IPS-15b (cell line): ENCODE measurements at regions not wholly inside any gene's neighbourhood (a gene's known extent, or its start where the extent isn't known, plus 50 kb on each side); places are given as distances from the start of the nearest gene placed in this dataset.

Source experiments
- H3K27me3 ChIP-seq: one replicate; pipeline ENCODE4 v1.6.1; 2013; ENCODE audit warnings: low read length; ENCODE audit not compliant: control insufficient read depth, insufficient read depth
- H3K36me3 ChIP-seq: one replicate; pipeline ENCODE4 v1.6.1; 2013; ENCODE audit warnings: low read length; ENCODE audit not compliant: control insufficient read depth, insufficient read depth
- H3K4me1 ChIP-seq: one replicate; pipeline ENCODE4 v1.6.1; 2013; ENCODE audit warnings: mild to moderate bottlenecking, low read length; ENCODE audit not compliant: control insufficient read depth, insufficient read depth
- H3K4me3 ChIP-seq: one replicate; pipeline ENCODE4 v1.5.1; 2013; ENCODE audit warnings: low read depth, low read length
- H3K9ac ChIP-seq: one replicate; pipeline ENCODE4 v1.6.1; 2013; ENCODE audit warnings: low read depth, mild to moderate bottlenecking, low read length
- H3K9me3 ChIP-seq: one replicate; pipeline ENCODE4 v1.6.1; 2013; ENCODE audit warnings: mild to moderate bottlenecking, low read length; ENCODE audit not compliant: control insufficient read depth, insufficient read depth

DNA sequence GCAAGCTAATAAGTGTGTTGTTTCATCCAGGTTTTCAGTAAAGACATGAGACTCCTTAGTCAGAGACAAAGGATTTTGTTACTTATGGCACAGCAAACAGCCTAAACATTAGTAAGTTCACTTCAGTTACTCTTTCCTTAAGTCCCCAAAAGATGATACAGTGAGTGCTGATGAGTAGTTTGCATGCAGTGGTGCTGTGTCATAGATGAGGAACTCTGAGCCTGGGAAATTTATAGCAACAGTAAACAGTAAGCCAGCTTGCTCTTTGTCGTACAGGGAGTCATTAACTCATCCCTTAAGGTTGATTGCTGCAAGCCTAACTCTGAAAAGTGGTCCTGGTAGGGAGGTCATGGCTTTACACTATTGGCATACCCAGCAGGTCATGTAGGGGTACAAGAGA lies 208.6 kb upstream of the OR4E1 start:
- no peak overlapping the region for H3K4me3 ChIP-seq
- H3K36me3 ChIP-seq, result no peaks in the 10 kb centered on the region
- H3K9ac ChIP-seq, result no peak overlapping the region
- no peaks in the 10 kb centered on the region for H3K4me1 ChIP-seq
- H3K9me3 ChIP-seq, result no peaks in the 10 kb centered on the region
- H3K27me3 ChIP-seq, result no peaks in the 10 kb centered on the region

DNA sequence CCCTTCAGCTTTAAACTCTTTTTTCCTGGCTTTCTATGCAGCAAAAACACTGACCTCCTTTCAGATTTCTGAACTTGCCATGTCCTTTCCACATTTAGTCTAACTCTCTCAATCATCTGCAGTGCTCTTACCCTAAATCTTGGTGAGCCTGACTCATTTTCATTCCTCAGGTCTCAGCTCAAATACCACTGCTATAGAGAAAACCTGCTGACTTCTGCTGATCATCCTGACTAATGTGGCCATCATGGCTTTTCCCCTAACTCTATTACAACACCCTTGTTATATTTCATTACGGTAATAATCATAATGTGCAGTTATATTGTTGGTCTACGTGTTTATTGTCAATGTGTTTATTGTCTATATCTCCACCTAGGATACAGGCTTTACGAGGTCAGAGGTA lies 207.3 kb upstream of the OR4E1 start:
- Histone ChIP-seq H3K9me3 (no peaks in the 10 kb centered on the region), H3K9ac (no peak overlapping the region), H3K4me3 (no peak overlapping the region), H3K36me3 (no peaks in the 10 kb centered on the region), H3K27me3 (no peaks in the 10 kb centered on the region), H3K4me1 (no peaks in the 10 kb centered on the region)

DNA sequence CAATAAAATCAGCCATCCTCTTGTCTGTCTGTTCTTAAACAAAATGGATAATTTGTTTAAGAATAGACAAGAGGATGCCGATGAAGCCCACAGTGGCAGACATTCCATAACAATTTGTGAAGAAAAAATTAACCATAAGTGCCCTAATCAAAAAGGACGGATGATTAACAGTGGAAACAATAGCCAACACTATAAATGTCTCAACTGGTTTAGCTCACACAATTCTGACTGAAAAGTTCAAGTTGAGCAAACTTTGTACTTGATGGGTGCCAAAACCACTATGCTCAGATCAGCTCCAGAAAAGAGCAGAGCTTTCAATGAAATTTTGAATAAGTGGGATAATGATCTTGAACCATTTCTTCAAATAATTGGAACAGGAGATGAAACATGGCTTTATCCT lies 202.2 kb upstream of the OR4E1 start:
- Histone ChIP-seq H3K4me3 (no peak overlapping the region), H3K27me3 (peaks cover 5% of the 10 kb centered on the region), H3K4me1 (no peaks in the 10 kb centered on the region), H3K9me3 (no peaks in the 10 kb centered on the region), H3K9ac (no peak overlapping the region), H3K36me3 (no peaks in the 10 kb centered on the region)

DNA sequence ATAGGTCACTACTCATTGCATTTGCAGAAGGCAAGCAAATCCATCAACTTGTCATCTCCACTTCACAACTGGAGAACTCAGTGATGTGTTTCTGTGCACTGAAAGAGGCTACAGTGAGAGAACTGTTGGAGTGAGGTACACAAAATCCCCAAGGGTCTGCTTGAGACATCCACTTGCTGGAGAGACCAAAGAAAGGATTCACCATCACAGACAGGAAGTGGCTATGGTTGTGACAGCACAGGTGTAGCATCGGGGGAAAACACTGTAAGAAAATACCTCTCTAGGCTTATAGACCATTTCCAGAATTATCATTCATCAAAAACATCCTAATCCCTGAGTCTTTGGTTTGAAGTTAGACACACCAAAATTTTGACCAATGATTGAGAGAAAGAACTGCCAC lies 201.3 kb upstream of the OR4E1 start:
- Histone ChIP-seq H3K27me3 (peaks cover 5% of the 10 kb centered on the region), H3K4me1 (no peaks in the 10 kb centered on the region), H3K4me3 (no peak overlapping the region), H3K9me3 (no peaks in the 10 kb centered on the region), H3K36me3 (no peaks in the 10 kb centered on the region), H3K9ac (no peak overlapping the region)

DNA sequence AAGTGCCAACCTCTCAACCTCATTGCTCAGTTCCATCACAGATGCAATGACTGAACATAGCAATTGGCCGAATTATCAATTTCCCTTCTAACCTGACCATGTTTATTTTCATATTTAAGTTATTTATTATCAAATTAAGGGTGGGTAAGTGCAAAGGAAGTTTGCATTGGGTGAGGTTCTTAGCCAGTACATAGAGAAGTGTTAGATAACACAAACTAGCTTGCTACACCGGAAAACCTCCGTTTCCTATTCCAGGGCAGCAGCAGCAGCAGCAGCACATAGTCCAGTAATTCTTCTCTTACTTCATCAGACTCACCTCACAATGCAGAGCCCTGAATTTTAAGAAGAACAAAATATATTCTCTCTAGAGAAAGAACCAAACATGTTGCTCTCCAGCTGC lies 200.5 kb upstream of the OR4E1 start:
- no peaks in the 10 kb centered on the region for H3K36me3 ChIP-seq
- H3K9me3 ChIP-seq, result no peaks in the 10 kb centered on the region
- H3K4me1 ChIP-seq, result no peaks in the 10 kb centered on the region
- H3K9ac ChIP-seq, result no peak overlapping the region
- H3K4me3 ChIP-seq, result no peak overlapping the region
- H3K27me3 ChIP-seq, result peaks cover 5% of the 10 kb centered on the region

DNA sequence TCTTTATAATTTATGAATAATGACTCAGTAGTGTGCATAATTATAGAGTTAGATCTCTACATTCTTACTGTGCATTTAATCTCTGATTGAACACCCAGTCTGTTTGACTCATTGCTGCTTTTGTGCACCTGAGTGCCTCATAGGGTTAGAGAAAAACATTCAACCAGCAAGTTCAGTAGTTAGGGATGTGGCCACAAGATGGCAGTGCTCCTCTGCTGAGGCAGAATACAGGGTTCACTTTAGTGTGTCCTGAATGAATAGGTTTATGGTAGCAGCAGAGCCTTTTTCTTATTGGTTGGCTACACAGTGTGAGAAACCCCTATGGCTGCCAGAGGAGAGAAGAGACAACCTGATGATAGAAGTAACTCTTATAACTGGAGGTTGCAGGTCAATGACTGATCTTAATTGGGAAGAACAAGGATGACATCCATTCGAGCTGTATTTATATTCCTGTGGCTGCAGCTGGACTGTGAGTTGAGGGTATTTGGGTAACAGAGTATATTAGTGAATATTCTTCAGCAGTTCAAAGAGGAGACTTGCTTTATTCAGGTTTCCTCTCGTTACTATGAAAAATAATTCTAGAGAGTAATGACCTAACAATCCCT lies 194.9 kb upstream of the OR4E1 start:
- H3K27me3 ChIP-seq, result no peaks in the 10 kb centered on the region
- H3K9ac ChIP-seq, result no peak overlapping the region
- no peaks in the 10 kb centered on the region for H3K36me3 ChIP-seq
- no peaks in the 10 kb centered on the region for H3K4me1 ChIP-seq
- no peak overlapping the region for H3K4me3 ChIP-seq
- no peaks in the 10 kb centered on the region for H3K9me3 ChIP-seq

DNA sequence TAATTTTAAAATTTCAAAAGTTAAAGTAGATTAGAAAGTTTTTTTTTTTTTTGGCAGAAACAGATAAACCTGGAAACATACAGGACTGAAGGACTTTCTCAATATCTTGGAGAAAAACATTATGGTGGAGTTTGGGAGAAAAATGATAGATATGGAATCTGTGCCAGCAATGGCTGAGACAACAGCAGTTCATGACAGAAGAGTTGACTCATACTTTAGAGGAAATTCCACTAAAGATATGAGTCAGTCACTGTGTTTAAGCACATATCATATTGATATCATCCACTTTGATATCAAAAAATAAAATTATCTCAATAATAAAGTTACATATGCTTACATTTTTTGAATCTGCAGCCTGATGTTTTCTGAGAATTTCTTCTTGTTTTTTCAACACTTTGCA lies 193.9 kb upstream of the OR4E1 start:
- Histone ChIP-seq H3K4me1 (no peaks in the 10 kb centered on the region), H3K4me3 (no peak overlapping the region), H3K9ac (no peak overlapping the region), H3K27me3 (no peaks in the 10 kb centered on the region), H3K36me3 (no peaks in the 10 kb centered on the region), H3K9me3 (no peaks in the 10 kb centered on the region)

DNA sequence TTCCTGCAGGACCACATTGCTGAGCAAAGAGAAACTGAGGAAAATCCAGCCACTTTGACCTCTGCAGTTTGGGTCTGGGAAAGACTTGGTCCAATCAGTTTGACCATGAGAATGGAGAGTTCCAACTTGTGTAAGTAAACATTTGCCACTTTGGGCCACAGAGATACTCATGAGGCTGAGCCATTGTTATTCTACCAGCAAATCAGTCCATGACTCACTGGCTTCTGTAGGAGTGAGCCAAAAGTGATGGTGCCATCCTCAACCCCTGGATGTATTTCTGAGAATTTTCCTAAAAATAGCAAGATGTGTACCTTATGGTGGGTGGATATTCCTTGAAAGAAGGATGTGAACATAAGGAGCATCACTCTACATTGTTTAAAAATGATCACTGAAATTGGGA lies 192.9 kb upstream of the OR4E1 start:
- no peak overlapping the region for H3K4me3 ChIP-seq
- no peaks in the 10 kb centered on the region for H3K36me3 ChIP-seq
- H3K27me3 ChIP-seq, result no peaks in the 10 kb centered on the region
- H3K9me3 ChIP-seq, result no peaks in the 10 kb centered on the region
- H3K4me1 ChIP-seq, result no peaks in the 10 kb centered on the region
- no peak overlapping the region for H3K9ac ChIP-seq

DNA sequence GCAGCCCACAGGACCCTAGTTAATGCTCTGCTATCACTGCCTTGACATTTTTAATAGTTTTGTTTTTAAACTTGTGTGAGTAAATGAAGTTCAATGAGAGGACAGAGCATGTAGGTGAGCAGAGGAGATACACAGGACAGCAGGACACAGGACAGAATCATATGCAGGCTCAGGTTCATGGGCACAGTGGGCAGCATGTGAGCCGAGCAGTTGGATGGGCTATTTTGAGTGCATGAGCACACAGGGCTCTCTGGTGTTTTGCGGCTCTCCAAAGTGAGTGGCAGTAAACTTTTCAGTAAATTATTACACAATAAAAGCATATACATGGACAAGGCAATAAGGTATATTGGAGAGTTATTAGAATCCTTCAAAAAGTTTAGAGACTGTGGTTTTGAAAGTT lies 189.7 kb upstream of the OR4E1 start:
- Histone ChIP-seq H3K27me3 (no peaks in the 10 kb centered on the region), H3K9ac (no peak overlapping the region), H3K36me3 (no peaks in the 10 kb centered on the region), H3K9me3 (no peaks in the 10 kb centered on the region), H3K4me1 (no peaks in the 10 kb centered on the region), H3K4me3 (no peak overlapping the region)

DNA sequence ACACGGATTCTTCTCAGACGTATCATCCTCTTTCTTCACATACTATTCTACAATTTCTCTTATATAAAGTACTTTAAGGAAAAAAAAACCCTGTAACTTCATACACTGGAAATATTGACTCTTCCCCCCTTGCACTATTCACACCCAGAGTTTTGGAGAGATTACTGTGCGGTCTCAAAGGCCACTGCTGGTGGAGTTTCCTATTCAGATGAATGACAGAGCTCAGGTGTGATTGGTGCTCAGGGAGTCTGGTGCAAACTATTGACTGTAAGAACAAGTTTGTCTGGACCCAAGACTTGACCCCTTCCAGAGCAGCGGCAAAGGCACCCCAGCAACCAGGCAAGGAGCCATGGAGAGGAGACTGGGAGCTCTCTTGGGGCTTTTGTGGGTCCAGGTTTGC lies 187.5 kb upstream of the OR4E1 start:
- H3K9ac ChIP-seq, result no peak overlapping the region
- no peak overlapping the region for H3K4me3 ChIP-seq

DNA sequence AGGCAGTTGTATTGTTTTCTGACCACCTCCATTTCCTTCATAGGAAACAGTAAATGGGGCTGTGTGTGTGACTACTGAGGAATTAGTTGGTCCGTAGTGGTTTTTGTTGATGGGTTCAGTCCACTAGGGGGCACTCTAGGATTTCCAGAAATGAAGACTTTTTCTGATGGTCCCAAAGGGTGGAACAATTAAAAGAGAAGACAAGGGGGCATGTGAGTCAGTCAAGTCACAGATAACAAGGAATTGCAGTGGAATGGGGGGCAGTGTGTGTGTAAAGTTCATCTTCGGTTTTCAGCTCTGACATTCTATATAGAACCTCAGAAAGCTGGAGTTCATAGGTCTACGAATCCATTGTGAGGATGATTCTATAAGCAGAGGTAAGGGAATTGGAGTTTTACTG lies 186.6 kb upstream of the OR4E1 start:
- no peaks in the 10 kb centered on the region for H3K4me1 ChIP-seq
- no peaks in the 10 kb centered on the region for H3K27me3 ChIP-seq
- H3K9ac ChIP-seq, result no peak overlapping the region
- no peaks in the 10 kb centered on the region for H3K9me3 ChIP-seq
- H3K4me3 ChIP-seq, result no peak overlapping the region
- H3K36me3 ChIP-seq, result no peaks in the 10 kb centered on the region

More for the DNA sequence above, 187.5 kb upstream of the OR4E1 start:
- Histone ChIP-seq H3K36me3 (no peaks in the 10 kb centered on the region), H3K27me3 (no peaks in the 10 kb centered on the region), H3K9me3 (no peaks in the 10 kb centered on the region), H3K4me1 (no peaks in the 10 kb centered on the region)

DNA sequence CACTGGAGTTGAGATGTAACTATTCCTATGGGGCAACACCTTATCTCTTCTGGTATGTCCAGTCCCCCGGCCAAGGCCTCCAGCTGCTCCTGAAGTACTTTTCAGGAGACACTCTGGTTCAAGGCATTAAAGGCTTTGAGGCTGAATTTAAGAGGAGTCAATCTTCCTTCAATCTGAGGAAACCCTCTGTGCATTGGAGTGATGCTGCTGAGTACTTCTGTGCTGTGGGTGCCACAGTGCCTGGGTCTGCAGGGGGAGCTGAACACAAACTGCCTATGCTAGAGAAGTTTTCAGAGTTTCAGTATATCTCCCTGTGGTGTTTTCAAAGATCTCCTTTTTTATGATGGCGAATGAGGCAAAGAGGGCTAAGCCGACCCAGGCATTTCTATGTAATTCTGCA lies 179.2 kb upstream of the OR4E1 start:
- Histone ChIP-seq H3K4me1 (no peaks in the 10 kb centered on the region), H3K4me3 (no peak overlapping the region), H3K27me3 (no peaks in the 10 kb centered on the region), H3K36me3 (no peaks in the 10 kb centered on the region), H3K9ac (no peak overlapping the region), H3K9me3 (no peaks in the 10 kb centered on the region)
